WTC11 (cell line): ENCODE measurements at regions not wholly inside any gene's neighbourhood (a gene's known extent, or its start where the extent isn't known, plus 50 kb on each side); places are given as distances from the start of the nearest gene placed in this dataset.

ENCODE experiments used
- ATAC-seq: fragments of 200-7000 bp; cut with Tn5 transposase; 2 replicates; pipeline ENCODE4 v1.10.0; 2021; ENCODE audit warnings: mild to moderate bottlenecking, moderate library complexity
- CTCF ChIA-PET: fragments of 300-600 bp; sonication (Branson Sonifier 250); formaldehyde crosslinking; loops from one replicate; lab custom pipeline; 2021; ENCODE audit warnings: antibody characterized with exemption; lab: Charles Lee
- POLR2A ChIA-PET: fragments of 350-600 bp; sonication (Branson Sonifier 250); formaldehyde crosslinking; loops from one replicate; lab custom pipeline; 2021; ENCODE audit warnings: antibody characterized with exemption; lab: Charles Lee
- DNase-seq: peaks from one replicate; pipeline ENCODE4 v3.0.0; 2021; ENCODE audit warnings: low spot score
- H3K27ac Mint-ChIP-seq: 2 replicates; pipeline ENCODE4 v1.8.0; 2021; ENCODE audit warnings: mixed read lengths
- H3K27me3 Mint-ChIP-seq: 2 replicates; pipeline ENCODE4 v1.8.0; 2021; ENCODE audit warnings: low read depth, mild to moderate bottlenecking, moderate library complexity, mixed read lengths
- H3K36me3 Mint-ChIP-seq: 2 replicates; pipeline ENCODE4 v1.8.0; 2021; ENCODE audit warnings: mixed read lengths
- H3K4me1 Mint-ChIP-seq: 2 replicates; pipeline ENCODE4 v1.8.0; 2022; ENCODE audit warnings: mixed read lengths
- H3K4me3 Mint-ChIP-seq: 2 replicates; pipeline ENCODE4 v1.8.0; 2021; ENCODE audit warnings: mild to moderate bottlenecking, moderate library complexity, mixed read lengths
- H3K9me3 Mint-ChIP-seq: 2 replicates; pipeline ENCODE4 v1.8.0; 2021; ENCODE audit warnings: mixed read lengths
- GTF2I ChIP-seq: fragments of 250-450 bp; sonication (Bioruptor Pico); conservative IDR thresholded peaks from 2 replicates; pipeline ENCODE4 v1.4.0; 2021; ENCODE audit warnings: mild to moderate bottlenecking
- JUN ChIP-seq: sonication (generic); formaldehyde crosslinking; IDR thresholded peaks from 2 replicates; pipeline ENCODE4 v1.8.0; 2023; ENCODE audit warnings: mild to moderate bottlenecking, missing genetic modification reagents
- KAT7 ChIP-seq: sonication (generic); formaldehyde crosslinking; IDR thresholded peaks from 2 replicates; pipeline ENCODE4 v1.8.1; 2023; ENCODE audit warnings: missing genetic modification reagents, mild to moderate bottlenecking, borderline replicate concordance
- MYBL2 ChIP-seq: sonication (generic); formaldehyde crosslinking; IDR thresholded peaks from 2 replicates; pipeline ENCODE4 v1.8.1; 2023; ENCODE audit warnings: mild to moderate bottlenecking, moderate library complexity, missing genetic modification reagents
- NFE2L1 ChIP-seq: sonication (generic); formaldehyde crosslinking; IDR thresholded peaks from 2 replicates; pipeline ENCODE4 v1.8.1; 2023; ENCODE audit warnings: missing genetic modification reagents
- NR1H2 ChIP-seq: sonication (generic); formaldehyde crosslinking; IDR thresholded peaks from 2 replicates; pipeline ENCODE4 v1.9.0; 2021; ENCODE audit warnings: mild to moderate bottlenecking, moderate library complexity, missing genetic modification reagents
- NR2C2 ChIP-seq: sonication (generic); formaldehyde crosslinking; IDR thresholded peaks from 2 replicates; pipeline ENCODE4 v1.8.0; 2022; ENCODE audit warnings: mild to moderate bottlenecking, missing genetic modification reagents
- SMAD3 ChIP-seq: sonication (generic); formaldehyde crosslinking; IDR thresholded peaks from 2 replicates; pipeline ENCODE4 v1.8.0; 2022; ENCODE audit warnings: missing genetic modification reagents, mild to moderate bottlenecking, borderline replicate concordance
- SP1 ChIP-seq: sonication (generic); formaldehyde crosslinking; conservative IDR thresholded peaks from 2 replicates; pipeline ENCODE4 v1.8.1; 2022; ENCODE audit warnings: missing genetic modification reagents
- ZBTB21 ChIP-seq: sonication (generic); formaldehyde crosslinking; IDR thresholded peaks from 2 replicates; pipeline ENCODE4 v1.8.1; 2023; ENCODE audit warnings: mild to moderate bottlenecking, missing genetic modification reagents, borderline replicate concordance
- ZNF121 ChIP-seq: sonication (generic); formaldehyde crosslinking; IDR thresholded peaks from 2 replicates; pipeline ENCODE4 v1.8.0; 2023; ENCODE audit warnings: missing genetic modification reagents
- ZNF219 ChIP-seq: sonication (generic); formaldehyde crosslinking; IDR thresholded peaks from 2 replicates; pipeline ENCODE4 v1.8.0; 2023; ENCODE audit warnings: missing genetic modification reagents, mild to moderate bottlenecking, borderline replicate concordance
- ZNF317 ChIP-seq: sonication (generic); formaldehyde crosslinking; IDR thresholded peaks from 2 replicates; pipeline ENCODE4 v1.8.1; 2023; ENCODE audit warnings: low read depth, mild to moderate bottlenecking, moderate library complexity, missing genetic modification reagents, borderline replicate concordance
- ZNF416 ChIP-seq: fragments of 250-450 bp; sonication (Bioruptor Pico); IDR thresholded peaks from 2 replicates; pipeline ENCODE4 v1.9.0; 2021; ENCODE audit warnings: mild to moderate bottlenecking, inconsistent platforms
- TF ChIP-seq, protein P1 (sequence below): sonication (generic); formaldehyde crosslinking; IDR thresholded peaks from 2 replicates; pipeline ENCODE4 v1.8.1; 2023; ENCODE audit warnings: mild to moderate bottlenecking, moderate library complexity, missing genetic modification reagents
- TF ChIP-seq, protein P2 (sequence below): fragments of 250-450 bp; sonication (Bioruptor Pico); IDR thresholded peaks from 2 replicates; pipeline ENCODE4 v1.9.0; 2021; ENCODE audit warnings: mild to moderate bottlenecking
- TF ChIP-seq, protein P3 (sequence below): sonication (generic); formaldehyde crosslinking; IDR thresholded peaks from 2 replicates; pipeline ENCODE4 v1.8.1; 2023; ENCODE audit warnings: mild to moderate bottlenecking, missing genetic modification reagents, moderate library complexity
- TF ChIP-seq, protein P4 (sequence below): fragments of 250-450 bp; sonication (Bioruptor Pico); IDR thresholded peaks from 2 replicates; pipeline ENCODE4 v2.1.2; 2022; ENCODE audit warnings: mild to moderate bottlenecking, moderate library complexity
- TF ChIP-seq, protein P5 (sequence below): sonication (generic); formaldehyde crosslinking; conservative IDR thresholded peaks from 2 replicates; pipeline ENCODE4 v1.8.1; 2023; ENCODE audit warnings: mild to moderate bottlenecking, low read depth, missing genetic modification reagents, moderate library complexity

DNA sequence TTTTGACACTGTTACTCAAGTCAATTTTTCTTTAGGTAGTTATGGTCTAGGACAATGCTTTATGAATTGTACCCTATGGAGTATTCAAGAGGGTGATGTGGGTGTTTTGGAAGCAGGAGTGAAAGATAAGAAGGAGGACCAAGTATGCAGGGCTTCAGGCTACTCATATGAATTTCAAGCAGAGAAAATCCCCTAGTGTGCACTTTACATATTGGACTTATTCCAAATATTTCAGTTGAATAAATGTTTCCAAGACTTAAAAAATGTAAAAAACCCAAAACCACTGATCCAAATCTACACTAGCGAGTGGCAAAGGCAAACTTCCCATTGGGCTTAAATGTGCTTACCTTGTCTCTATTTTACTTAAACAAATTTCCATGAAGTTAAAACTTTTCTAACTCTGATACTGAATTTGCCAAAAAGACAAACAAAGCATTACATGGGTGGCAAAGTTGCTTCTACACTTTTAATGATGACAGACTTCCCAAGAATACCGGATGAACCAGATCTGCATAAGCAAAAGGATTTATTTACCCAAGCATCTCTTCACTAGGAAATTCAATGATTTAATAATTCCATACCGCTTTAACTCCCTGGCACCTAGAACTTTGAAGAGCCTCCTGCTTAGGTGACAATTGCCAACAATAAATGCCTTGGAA, 1233.5 kb upstream of the NXPH2 start:
- peaks cover 5% of the 10 kb centered on the region; the same call in 1 of the 2 replicates for H3K9me3 Mint-ChIP-seq
- DNase-seq (no peak), ATAC-seq (no peak)
- no peak overlapping the region for H3K4me3 Mint-ChIP-seq
- ChIA-PET CTCF (no interaction called here), POLR2A (no interaction called here)
- no peaks in the 10 kb centered on the region for H3K27me3 Mint-ChIP-seq
- no peaks in the 10 kb centered on the region for H3K36me3 Mint-ChIP-seq
- no peak overlapping the region for H3K27ac Mint-ChIP-seq
- no peak for TF ChIP-seq ZNF121 (CRISPR knock-in tag)
- TF ChIP-seq, protein P1, sequence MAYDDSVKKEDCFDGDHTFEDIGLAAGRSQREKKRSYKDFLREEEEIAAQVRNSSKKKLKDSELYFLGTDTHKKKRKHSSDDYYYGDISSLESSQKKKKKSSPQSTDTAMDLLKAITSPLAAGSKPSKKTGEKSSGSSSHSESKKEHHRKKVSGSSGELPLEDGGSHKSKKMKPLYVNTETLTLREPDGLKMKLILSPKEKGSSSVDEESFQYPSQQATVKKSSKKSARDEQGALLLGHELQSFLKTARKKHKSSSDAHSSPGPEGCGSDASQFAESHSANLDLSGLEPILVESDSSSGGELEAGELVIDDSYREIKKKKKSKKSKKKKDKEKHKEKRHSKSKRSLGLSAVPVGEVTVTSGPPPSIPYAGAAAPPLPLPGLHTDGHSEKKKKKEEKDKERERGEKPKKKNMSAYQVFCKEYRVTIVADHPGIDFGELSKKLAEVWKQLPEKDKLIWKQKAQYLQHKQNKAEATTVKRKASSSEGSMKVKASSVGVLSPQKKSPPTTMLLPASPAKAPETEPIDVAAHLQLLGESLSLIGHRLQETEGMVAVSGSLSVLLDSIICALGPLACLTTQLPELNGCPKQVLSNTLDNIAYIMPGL (CRISPR knock-in tag): no peak
- no peak for TF ChIP-seq NFE2L1 (CRISPR knock-in tag)
- H3K4me1 Mint-ChIP-seq: no peaks in the 10 kb centered on the region

DNA sequence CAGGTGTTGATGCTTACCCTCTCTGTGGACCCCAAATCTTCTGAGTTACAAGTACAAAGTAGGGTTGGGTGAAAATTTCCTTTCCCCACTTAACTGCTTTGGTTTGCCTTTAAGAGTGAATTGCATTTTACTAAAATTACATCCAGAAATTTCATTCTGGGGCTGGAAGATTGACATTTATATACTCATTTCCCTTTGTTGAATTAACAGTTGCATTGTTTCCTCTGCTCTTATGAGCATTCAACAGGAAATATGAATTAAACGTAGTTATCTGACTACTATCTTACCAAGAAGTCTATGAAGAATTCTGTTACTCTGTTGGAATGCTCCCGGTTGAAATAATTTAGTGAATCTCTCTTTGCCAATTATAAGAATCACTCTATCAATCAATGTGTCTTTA, 1231.1 kb upstream of the NXPH2 start:
- ATAC-seq: no peak
- Mint-ChIP-seq H3K27ac (no peak overlapping the region), H3K4me3 (no peak overlapping the region), H3K27me3 (no peaks in the 10 kb centered on the region), H3K36me3 (no peaks in the 10 kb centered on the region), H3K4me1 (no peaks in the 10 kb centered on the region), H3K9me3 (peaks cover 5% of the 10 kb centered on the region; the same call in 1 of the 2 replicates)
- ChIA-PET CTCF (no interaction called here), POLR2A (no interaction called here)
- DNase-seq: no peak
- no peak for TF ChIP-seq MYBL2
- no peak for TF ChIP-seq ZNF219 (CRISPR knock-in tag)
- TF ChIP-seq NR1H2 (CRISPR knock-in tag): no peak
- TF ChIP-seq, protein P2, sequence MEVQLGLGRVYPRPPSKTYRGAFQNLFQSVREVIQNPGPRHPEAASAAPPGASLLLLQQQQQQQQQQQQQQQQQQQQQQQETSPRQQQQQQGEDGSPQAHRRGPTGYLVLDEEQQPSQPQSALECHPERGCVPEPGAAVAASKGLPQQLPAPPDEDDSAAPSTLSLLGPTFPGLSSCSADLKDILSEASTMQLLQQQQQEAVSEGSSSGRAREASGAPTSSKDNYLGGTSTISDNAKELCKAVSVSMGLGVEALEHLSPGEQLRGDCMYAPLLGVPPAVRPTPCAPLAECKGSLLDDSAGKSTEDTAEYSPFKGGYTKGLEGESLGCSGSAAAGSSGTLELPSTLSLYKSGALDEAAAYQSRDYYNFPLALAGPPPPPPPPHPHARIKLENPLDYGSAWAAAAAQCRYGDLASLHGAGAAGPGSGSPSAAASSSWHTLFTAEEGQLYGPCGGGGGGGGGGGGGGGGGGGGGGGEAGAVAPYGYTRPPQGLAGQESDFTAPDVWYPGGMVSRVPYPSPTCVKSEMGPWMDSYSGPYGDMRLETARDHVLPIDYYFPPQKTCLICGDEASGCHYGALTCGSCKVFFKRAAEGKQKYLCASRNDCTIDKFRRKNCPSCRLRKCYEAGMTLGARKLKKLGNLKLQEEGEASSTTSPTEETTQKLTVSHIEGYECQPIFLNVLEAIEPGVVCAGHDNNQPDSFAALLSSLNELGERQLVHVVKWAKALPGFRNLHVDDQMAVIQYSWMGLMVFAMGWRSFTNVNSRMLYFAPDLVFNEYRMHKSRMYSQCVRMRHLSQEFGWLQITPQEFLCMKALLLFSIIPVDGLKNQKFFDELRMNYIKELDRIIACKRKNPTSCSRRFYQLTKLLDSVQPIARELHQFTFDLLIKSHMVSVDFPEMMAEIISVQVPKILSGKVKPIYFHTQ (CRISPR knock-in tag): no peak
- TF ChIP-seq ZNF317 (CRISPR knock-in tag): no peak
- TF ChIP-seq, protein P3, sequence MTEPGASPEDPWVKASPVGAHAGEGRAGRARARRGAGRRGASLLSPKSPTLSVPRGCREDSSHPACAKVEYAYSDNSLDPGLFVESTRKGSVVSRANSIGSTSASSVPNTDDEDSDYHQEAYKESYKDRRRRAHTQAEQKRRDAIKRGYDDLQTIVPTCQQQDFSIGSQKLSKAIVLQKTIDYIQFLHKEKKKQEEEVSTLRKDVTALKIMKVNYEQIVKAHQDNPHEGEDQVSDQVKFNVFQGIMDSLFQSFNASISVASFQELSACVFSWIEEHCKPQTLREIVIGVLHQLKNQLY (CRISPR knock-in tag): no peak
- TF ChIP-seq ZNF121 (CRISPR knock-in tag): no peak
- TF ChIP-seq NFE2L1 (CRISPR knock-in tag): no peak
- no peak for TF ChIP-seq ZBTB21 (CRISPR knock-in tag)
- TF ChIP-seq SMAD3 (CRISPR knock-in tag): no peak
- no peak for TF ChIP-seq GTF2I (CRISPR knock-in tag)
- TF ChIP-seq NR2C2 (CRISPR knock-in tag): no peak
- TF ChIP-seq, all 79 proteins: peak for 0

DNA sequence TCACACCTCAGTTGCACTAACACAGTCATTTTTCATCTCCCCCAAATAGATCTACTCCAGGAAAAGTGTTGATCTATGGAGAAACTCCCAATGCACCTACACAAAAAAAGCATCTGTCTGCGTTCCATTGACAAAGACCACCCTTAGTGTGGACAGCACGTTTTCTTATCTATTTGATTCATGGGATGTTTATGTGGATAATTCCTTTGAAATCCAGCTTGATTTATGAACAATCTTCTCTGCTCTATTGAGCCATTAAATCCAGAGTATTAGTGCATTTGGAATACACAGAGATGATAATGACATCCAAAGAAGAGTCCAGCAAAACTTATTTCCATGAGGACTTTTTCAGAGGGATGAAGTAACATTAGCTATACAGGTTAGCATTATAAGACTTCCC, 1221.9 kb upstream of the NXPH2 start:
- H3K27me3 Mint-ChIP-seq: no peaks in the 10 kb centered on the region
- ATAC-seq (no peak), DNase-seq (no peak)
- H3K4me3 Mint-ChIP-seq: no peak overlapping the region
- H3K9me3 Mint-ChIP-seq: no peaks in the 10 kb centered on the region
- H3K4me1 Mint-ChIP-seq: peaks cover 2% of the 10 kb centered on the region; the same call in 1 of the 2 replicates
- POLR2A ChIA-PET: no interaction called here
- H3K27ac Mint-ChIP-seq: no peak overlapping the region
- H3K36me3 Mint-ChIP-seq: no peaks in the 10 kb centered on the region
- CTCF ChIA-PET: no interaction called here
- TF ChIP-seq, protein P4, sequence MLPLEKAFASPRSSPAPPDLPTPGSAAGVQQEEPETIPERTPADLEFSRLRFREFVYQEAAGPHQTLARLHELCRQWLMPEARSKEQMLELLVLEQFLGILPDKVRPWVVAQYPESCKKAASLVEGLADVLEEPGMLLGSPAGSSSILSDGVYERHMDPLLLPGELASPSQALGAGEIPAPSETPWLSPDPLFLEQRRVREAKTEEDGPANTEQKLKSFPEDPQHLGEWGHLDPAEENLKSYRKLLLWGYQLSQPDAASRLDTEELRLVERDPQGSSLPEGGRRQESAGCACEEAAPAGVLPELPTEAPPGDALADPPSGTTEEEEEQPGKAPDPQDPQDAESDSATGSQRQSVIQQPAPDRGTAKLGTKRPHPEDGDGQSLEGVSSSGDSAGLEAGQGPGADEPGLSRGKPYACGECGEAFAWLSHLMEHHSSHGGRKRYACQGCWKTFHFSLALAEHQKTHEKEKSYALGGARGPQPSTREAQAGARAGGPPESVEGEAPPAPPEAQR (CRISPR knock-in tag): no peak
- TF ChIP-seq JUN (CRISPR knock-in tag) (no peak), GTF2I (CRISPR knock-in tag) (no peak), KAT7 (CRISPR knock-in tag) (no peak), ZNF416 (CRISPR knock-in tag) (no peak), SP1 (CRISPR knock-in tag) (no peak)
- TF ChIP-seq, protein P1 (CRISPR knock-in tag): no peak
- TF ChIP-seq, protein P5, sequence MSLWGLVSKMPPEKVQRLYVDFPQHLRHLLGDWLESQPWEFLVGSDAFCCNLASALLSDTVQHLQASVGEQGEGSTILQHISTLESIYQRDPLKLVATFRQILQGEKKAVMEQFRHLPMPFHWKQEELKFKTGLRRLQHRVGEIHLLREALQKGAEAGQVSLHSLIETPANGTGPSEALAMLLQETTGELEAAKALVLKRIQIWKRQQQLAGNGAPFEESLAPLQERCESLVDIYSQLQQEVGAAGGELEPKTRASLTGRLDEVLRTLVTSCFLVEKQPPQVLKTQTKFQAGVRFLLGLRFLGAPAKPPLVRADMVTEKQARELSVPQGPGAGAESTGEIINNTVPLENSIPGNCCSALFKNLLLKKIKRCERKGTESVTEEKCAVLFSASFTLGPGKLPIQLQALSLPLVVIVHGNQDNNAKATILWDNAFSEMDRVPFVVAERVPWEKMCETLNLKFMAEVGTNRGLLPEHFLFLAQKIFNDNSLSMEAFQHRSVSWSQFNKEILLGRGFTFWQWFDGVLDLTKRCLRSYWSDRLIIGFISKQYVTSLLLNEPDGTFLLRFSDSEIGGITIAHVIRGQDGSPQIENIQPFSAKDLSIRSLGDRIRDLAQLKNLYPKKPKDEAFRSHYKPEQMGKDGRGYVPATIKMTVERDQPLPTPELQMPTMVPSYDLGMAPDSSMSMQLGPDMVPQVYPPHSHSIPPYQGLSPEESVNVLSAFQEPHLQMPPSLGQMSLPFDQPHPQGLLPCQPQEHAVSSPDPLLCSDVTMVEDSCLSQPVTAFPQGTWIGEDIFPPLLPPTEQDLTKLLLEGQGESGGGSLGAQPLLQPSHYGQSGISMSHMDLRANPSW (CRISPR knock-in tag): no peak
